C4-2B (cell line): ENCODE measurements at regions not wholly inside any gene's neighbourhood (a gene's known extent, or its start where the extent isn't known, plus 50 kb on each side); places are given as distances from the start of the nearest gene placed in this dataset.

Experiments
- ZFX ChIP-seq: fragments of 450-650 bp; IDR thresholded peaks from 2 replicates; pipeline ENCODE4 v1.6.1; 2017
- TF ChIP-seq, protein P1 (sequence below): fragments of 450-650 bp; conservative IDR thresholded peaks from 2 replicates; pipeline ENCODE4 v1.5.1; 2017; ENCODE audit warnings: mild to moderate bottlenecking

DNA sequence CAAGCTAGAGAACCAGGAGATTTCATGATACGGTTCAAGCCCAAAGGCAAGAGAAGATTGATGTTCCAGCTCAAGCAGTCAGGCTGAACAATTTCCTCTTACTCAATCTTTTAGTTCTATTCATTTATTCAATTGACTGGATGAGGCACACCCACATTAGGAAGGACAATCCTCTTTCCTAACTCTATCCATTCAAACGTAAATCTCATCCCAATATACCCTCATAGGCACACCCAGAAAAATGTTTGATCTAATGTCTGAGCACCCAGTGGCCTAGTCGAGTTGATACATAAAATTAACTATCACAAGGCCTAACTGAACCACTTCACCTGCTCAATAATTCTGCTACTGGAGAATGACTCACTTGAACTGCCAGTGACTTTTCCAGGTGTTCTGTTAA, 180.7 kb downstream of the RAD51AP2 start:
- TF ChIP-seq, protein P1, sequence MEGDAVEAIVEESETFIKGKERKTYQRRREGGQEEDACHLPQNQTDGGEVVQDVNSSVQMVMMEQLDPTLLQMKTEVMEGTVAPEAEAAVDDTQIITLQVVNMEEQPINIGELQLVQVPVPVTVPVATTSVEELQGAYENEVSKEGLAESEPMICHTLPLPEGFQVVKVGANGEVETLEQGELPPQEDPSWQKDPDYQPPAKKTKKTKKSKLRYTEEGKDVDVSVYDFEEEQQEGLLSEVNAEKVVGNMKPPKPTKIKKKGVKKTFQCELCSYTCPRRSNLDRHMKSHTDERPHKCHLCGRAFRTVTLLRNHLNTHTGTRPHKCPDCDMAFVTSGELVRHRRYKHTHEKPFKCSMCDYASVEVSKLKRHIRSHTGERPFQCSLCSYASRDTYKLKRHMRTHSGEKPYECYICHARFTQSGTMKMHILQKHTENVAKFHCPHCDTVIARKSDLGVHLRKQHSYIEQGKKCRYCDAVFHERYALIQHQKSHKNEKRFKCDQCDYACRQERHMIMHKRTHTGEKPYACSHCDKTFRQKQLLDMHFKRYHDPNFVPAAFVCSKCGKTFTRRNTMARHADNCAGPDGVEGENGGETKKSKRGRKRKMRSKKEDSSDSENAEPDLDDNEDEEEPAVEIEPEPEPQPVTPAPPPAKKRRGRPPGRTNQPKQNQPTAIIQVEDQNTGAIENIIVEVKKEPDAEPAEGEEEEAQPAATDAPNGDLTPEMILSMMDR = no peak
- no peak for TF ChIP-seq ZFX
